AG09319 (cell line): ENCODE measurements at regions not wholly inside any gene's neighbourhood (a gene's known extent, or its start where the extent isn't known, plus 50 kb on each side); places are given as distances from the start of the nearest gene placed in this dataset.
"Not testable (repeated sequence)": the region's sequence is repeated elsewhere in the genome, so short reads cannot be mapped to it uniquely, and the experiment has no call there.

Experiments
- DNase-seq: peaks from one replicate; pipeline ENCODE4 v3.0.0-alpha.2; 2010; ENCODE audit warnings: low read depth; ENCODE audit errors: extremely low read depth
- CTCF ChIP-seq: IDR thresholded peaks from 2 replicates; pipeline ENCODE4 v1.5.1; 2011; ENCODE audit warnings: low read depth, mild to moderate bottlenecking, inconsistent platforms, low read length, moderate library complexity

DNA sequence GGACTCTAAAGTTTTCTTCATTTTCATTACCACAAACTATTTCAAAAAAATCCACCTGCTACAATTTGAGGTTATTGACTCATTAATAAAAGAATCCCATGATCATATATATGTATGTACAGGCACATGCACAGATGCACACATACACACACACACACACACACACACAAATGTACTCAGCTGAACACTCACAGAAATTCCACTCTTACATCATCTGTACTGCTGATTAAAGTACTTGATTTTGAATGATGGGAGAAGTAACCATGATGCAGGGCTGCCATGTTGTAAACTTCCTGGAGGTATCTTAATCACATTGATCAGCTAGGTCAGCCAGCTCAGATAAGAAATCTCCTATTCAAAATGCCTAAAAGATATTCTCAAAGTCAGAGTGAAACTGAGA, 1313.2 kb upstream of the NRXN1 start:
- TF ChIP-seq CTCF: no peak
- no peak for DNase-seq

GRCh38 chr2:52343706-52344266, 1311.9 kb upstream of the NRXN1 start:
- no peak for TF ChIP-seq CTCF
- no peak for DNase-seq

GRCh38 chr2:52343010-52343409, 1311.1 kb upstream of the NRXN1 start:
- no peak for TF ChIP-seq CTCF
- DNase-seq: no peak

DNA sequence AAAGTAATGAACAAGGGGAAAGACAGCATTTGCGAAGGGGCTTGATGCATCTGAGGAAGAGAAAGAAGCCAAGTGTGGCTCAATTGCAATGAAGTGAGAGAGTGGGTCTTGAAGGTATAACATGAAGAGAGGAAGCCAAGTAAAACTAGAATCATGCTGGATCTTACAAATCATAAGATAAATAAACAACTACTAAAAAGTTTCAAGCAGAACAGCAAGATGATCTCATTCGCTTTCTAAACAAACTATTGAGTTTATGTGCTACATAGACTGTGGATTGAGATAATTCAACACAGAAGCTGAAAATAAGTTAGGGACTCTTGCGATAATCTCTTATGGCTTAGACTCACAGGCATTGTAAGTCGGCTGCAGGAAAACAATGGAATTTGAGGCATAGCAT, 1310.5 kb upstream of the NRXN1 start:
- TF ChIP-seq CTCF: no peak
- DNase-seq: no peak

GRCh38 chr2:52341732-52342131, 1309.8 kb upstream of the NRXN1 start:
- no peak for DNase-seq
- no peak for TF ChIP-seq CTCF

DNA sequence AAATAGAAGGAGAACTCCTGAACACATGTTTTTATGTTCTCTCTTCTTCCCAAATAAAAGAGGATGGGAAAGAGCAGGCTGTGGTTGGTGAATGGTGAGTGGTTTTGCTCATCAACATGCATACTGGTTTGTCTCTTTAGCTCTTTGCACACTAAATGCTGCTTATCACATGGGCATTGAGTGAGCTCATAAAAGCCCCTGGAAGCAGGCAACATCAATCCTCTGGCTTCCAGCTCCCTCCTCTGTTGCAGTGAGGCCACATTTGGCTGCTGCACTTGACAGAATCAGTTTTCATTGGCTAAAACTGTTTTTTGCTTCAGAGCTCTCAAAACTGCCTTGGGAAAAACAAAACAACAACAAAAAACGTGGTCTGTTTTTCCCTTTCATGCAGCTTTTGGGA, 1308.2 kb upstream of the NRXN1 start:
- TF ChIP-seq CTCF: no peak
- no peak for DNase-seq

DNA sequence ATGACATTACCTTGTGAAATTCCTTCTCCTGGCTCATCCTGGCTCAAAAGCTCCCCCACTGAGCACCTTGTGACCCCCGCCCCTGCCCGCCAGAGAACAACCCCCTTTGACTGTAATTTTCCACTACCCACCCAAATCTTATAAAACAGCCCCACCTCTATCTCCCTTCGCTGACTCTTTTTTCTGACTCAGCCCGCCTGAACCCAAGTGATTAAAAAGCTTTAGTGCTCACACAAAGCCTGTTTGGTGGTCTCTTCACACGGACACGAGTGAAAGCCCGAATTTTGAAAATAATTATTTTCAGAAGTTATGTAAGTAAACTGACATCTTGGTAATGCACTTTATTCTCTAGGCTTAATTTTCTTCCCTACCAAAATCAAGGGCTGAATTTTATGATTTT, 1305.9 kb upstream of the NRXN1 start:
- not testable (repeated sequence) for DNase-seq

DNA sequence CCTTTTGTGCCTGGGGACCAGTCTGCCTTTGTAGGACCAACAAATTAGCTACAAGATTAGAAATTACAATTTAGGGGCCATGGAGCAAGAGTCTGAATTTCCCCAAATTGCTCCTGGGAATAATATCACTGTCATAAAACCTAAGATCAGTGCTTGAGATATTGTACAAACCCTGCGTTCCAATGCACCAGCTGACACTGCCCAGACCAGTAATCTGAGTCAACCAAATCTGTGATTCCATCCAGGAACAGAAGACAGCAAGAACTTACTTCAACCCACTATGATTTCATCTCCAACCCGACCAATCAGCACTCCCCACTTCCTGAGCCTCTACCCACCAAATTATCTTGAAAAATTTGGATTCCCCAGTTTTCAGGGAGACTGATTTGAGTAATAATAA, 1305.0 kb upstream of the NRXN1 start:
- DNase-seq: no peak
- no peak for TF ChIP-seq CTCF
